GM12891 (cell line): ENCODE measurements at regions not wholly inside any gene's neighbourhood (a gene's known extent, or its start where the extent isn't known, plus 50 kb on each side); places are given as distances from the start of the nearest gene placed in this dataset.

Source experiments
- PAX5 ChIP-seq: IDR thresholded peaks from 2 replicates; pipeline ENCODE4 v1.6.1; 2011; ENCODE audit warnings: low read length, moderate library complexity, mild to moderate bottlenecking; ENCODE audit not compliant: insufficient read depth, severe bottlenecking
- POLR2A ChIP-seq: IDR thresholded peaks from 2 replicates; pipeline ENCODE4 v1.6.1; 2011; ENCODE audit warnings: low read depth, low read length, control low read depth
- POLR2AphosphoS5 ChIP-seq: IDR thresholded peaks from 2 replicates; pipeline ENCODE4 v1.6.1; 2011; ENCODE audit warnings: low read depth, low read length, control low read depth
- SPI1 ChIP-seq: IDR thresholded peaks from 2 replicates; pipeline ENCODE4 v1.6.1; 2011; ENCODE audit warnings: low read depth, low read length, control low read depth
- TAF1 ChIP-seq: IDR thresholded peaks from 2 replicates; pipeline ENCODE4 v1.6.1; 2011; ENCODE audit warnings: low read depth, low read length, control low read depth

- TF ChIP-seq POLR2A (no peak), POLR2AphosphoS5 (no peak), PAX5 (no peak), SPI1 (no peak), TAF1 (no peak)
Observed at GRCh38 chr2:4188561-4188960, 485.2 kb downstream of the DCDC2C start.
